ENCODE measurements at regions not wholly inside any gene's neighbourhood (a gene's known extent, or its start where the extent isn't known, plus 50 kb on each side); places are given as distances from the start of the nearest gene placed in this dataset.

- Histone ChIP-seq H3K36me3 (ENCODE audit: control insufficient read depth in 5 of 5, insufficient read depth in 5 of 5, low read length in 5 of 5) (no peaks in the 10 kb centered on the region), H3K9ac (ENCODE audit: low read length in 5 of 5) (no peak overlapping the region), H3K4me1 (ENCODE audit: control insufficient read depth in 5 of 5, insufficient read depth in 5 of 5, low read length in 5 of 5) (peaks cover 0 to 23% (median 7%) of the 10 kb centered on the region in 5 donors), H3K4me3 (ENCODE audit: low read depth in 1 of 5, low read length in 5 of 5) (no peak overlapping the region), H3K27me3 (ENCODE audit: control insufficient read depth in 5 of 5, insufficient read depth in 4 of 5, low read length in 5 of 5) (peaks cover 0 to 7% (median 3%) of the 10 kb centered on the region in 5 donors), H3K9me3 (ENCODE audit: control insufficient read depth in 5 of 5, low read length in 5 of 5) (no peaks in the 10 kb centered on the region), H3K27ac (ENCODE audit: low read depth, low read length) (no peak overlapping the region)
Observed at GRCh38 chr12:3336606-3337311, 154.2 kb upstream of the PRMT8 start.

DNA sequence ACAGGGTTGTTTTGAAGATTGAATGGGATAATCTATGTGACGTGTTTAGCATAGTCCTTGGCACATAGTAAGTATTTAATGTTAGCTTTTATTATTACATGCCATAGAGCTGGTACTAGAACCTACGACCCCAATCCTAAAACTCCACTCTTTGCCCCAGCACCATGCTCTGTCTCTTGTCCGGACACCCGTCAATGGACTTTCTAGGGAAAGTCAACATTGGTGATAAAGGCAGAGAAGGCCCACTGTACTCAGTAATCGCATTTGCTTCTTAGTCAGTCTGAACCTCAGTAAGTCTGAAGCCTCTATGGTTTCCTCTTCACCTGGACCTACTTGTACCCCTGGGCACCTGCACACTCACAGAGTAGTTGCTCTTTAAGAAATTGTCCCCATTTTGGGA lies 153.1 kb upstream of the PRMT8 start:
- Histone ChIP-seq H3K9ac (ENCODE audit: low read length in 5 of 5) (no peak overlapping the region), H3K4me1 (ENCODE audit: control insufficient read depth in 5 of 5, insufficient read depth in 5 of 5, low read length in 5 of 5) (peaks cover 0 to 30% (median 7%) of the 10 kb centered on the region in 5 donors), H3K27me3 (ENCODE audit: control insufficient read depth in 5 of 5, insufficient read depth in 4 of 5, low read length in 5 of 5) (peaks cover 0 to 10% (median 9%) of the 10 kb centered on the region in 5 donors), H3K27ac (ENCODE audit: low read depth, low read length) (no peak overlapping the region), H3K4me3 (ENCODE audit: low read depth in 1 of 5, low read length in 5 of 5) (no peak overlapping the region), H3K9me3 (ENCODE audit: control insufficient read depth in 5 of 5, low read length in 5 of 5) (no peaks in the 10 kb centered on the region), H3K36me3 (ENCODE audit: control insufficient read depth in 5 of 5, insufficient read depth in 5 of 5, low read length in 5 of 5) (no peaks in the 10 kb centered on the region)

DNA sequence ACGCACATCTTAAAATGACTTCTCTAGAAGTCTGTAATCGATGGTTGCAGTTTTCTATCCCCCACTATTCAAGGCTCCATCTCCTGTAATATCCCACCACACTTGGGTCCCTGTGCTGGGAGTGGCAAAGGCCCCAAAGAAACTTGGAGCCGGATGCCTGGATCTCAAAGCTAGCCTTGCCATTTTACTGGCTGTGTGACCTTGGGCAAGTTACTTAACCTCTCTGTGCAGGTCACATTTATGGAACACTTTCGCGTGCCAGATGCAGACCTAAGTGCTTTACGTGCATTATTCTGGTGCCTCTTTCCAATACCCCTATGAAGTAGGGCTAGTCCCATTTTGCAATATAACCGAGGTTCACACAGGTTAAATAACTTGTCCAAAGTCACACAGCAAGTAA lies 151.8 kb upstream of the PRMT8 start:
- Histone ChIP-seq H3K9ac (ENCODE audit: low read length in 5 of 5) (no peak overlapping the region), H3K27ac (ENCODE audit: low read depth, low read length) (no peak overlapping the region), H3K36me3 (ENCODE audit: control insufficient read depth in 5 of 5, insufficient read depth in 5 of 5, low read length in 5 of 5) (no peaks in the 10 kb centered on the region), H3K4me1 (ENCODE audit: control insufficient read depth in 5 of 5, insufficient read depth in 5 of 5, low read length in 5 of 5) (peaks cover 0 to 30% (median 7%) of the 10 kb centered on the region in 5 donors), H3K27me3 (ENCODE audit: control insufficient read depth in 5 of 5, insufficient read depth in 4 of 5, low read length in 5 of 5) (peaks cover 0 to 10% (median 8%) of the 10 kb centered on the region in 5 donors), H3K9me3 (ENCODE audit: control insufficient read depth in 5 of 5, low read length in 5 of 5) (no peaks in the 10 kb centered on the region), H3K4me3 (ENCODE audit: low read depth in 1 of 5, low read length in 5 of 5) (no peak overlapping the region)

GRCh38 chr12:3341594-3341993 lies 149.4 kb upstream of the PRMT8 start:
- peaks cover 0 to 10% (median 8%) of the 10 kb centered on the region in 5 donors for H3K27me3 ChIP-seq (ENCODE audit: control insufficient read depth in 5 of 5, insufficient read depth in 4 of 5, low read length in 5 of 5)
- H3K4me3 ChIP-seq (ENCODE audit: low read depth in 1 of 5, low read length in 5 of 5) = no peak overlapping the region
- no peak overlapping the region for H3K27ac ChIP-seq (ENCODE audit: low read depth, low read length)
- no peaks in the 10 kb centered on the region for H3K9me3 ChIP-seq (ENCODE audit: control insufficient read depth in 5 of 5, low read length in 5 of 5)
- no peak overlapping the region for H3K9ac ChIP-seq (ENCODE audit: low read length in 5 of 5)
- H3K36me3 ChIP-seq (ENCODE audit: control insufficient read depth in 5 of 5, insufficient read depth in 5 of 5, low read length in 5 of 5) = no peaks in the 10 kb centered on the region
- H3K4me1 ChIP-seq (ENCODE audit: control insufficient read depth in 5 of 5, insufficient read depth in 5 of 5, low read length in 5 of 5) = peaks cover 0 to 21% (median 5%) of the 10 kb centered on the region in 5 donors

DNA sequence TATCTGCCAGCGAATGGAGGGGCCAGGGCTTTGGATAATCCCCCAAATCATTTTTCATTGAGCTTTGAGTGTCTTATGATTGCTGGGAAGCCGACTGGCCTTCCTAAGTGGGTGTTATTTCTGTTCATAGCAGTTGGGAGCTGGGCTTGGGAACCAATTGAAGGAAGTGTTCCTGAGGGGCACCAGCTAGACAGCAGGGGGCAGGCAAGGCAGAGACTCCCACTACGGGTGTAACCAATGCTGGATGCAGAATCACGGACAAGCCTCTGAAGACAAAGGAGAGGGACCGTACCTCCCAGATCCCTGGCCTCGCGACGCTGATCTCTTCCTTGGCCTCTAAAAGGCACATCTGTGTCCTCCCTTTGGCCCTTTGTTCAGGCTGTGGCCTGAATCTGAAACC lies 149.0 kb upstream of the PRMT8 start:
- peaks cover 0 to 16% (median 5%) of the 10 kb centered on the region in 5 donors for H3K4me1 ChIP-seq (ENCODE audit: control insufficient read depth in 5 of 5, insufficient read depth in 5 of 5, low read length in 5 of 5)
- no peak overlapping the region for H3K9ac ChIP-seq (ENCODE audit: low read length in 5 of 5)
- H3K27me3 ChIP-seq (ENCODE audit: control insufficient read depth in 5 of 5, insufficient read depth in 4 of 5, low read length in 5 of 5) = peaks cover 0 to 10% (median 8%) of the 10 kb centered on the region in 5 donors
- no peaks in the 10 kb centered on the region for H3K36me3 ChIP-seq (ENCODE audit: control insufficient read depth in 5 of 5, insufficient read depth in 5 of 5, low read length in 5 of 5)
- H3K4me3 ChIP-seq (ENCODE audit: low read depth in 1 of 5, low read length in 5 of 5) = no peak overlapping the region
- H3K9me3 ChIP-seq (ENCODE audit: control insufficient read depth in 5 of 5, low read length in 5 of 5) = no peaks in the 10 kb centered on the region
- no peak overlapping the region for H3K27ac ChIP-seq (ENCODE audit: low read depth, low read length)

- H3K36me3 ChIP-seq (ENCODE audit: control insufficient read depth in 5 of 5, insufficient read depth in 5 of 5, low read length in 5 of 5) = no peaks in the 10 kb centered on the region
- no peak overlapping the region for H3K9ac ChIP-seq (ENCODE audit: low read length in 5 of 5)
- H3K4me3 ChIP-seq (ENCODE audit: low read depth in 1 of 5, low read length in 5 of 5) = no peak overlapping the region
- no peak overlapping the region for H3K27ac ChIP-seq (ENCODE audit: low read depth, low read length)
- no peaks in the 10 kb centered on the region for H3K4me1 ChIP-seq (ENCODE audit: control insufficient read depth in 5 of 5, insufficient read depth in 5 of 5, low read length in 5 of 5)
- peaks cover 0 to 5% (median 0%) of the 10 kb centered on the region in 5 donors for H3K27me3 ChIP-seq (ENCODE audit: control insufficient read depth in 5 of 5, insufficient read depth in 4 of 5, low read length in 5 of 5)
- H3K9me3 ChIP-seq (ENCODE audit: control insufficient read depth in 5 of 5, low read length in 5 of 5) = no peaks in the 10 kb centered on the region
Observed at GRCh38 chr12:3348055-3348454, 142.9 kb upstream of the PRMT8 start.

DNA sequence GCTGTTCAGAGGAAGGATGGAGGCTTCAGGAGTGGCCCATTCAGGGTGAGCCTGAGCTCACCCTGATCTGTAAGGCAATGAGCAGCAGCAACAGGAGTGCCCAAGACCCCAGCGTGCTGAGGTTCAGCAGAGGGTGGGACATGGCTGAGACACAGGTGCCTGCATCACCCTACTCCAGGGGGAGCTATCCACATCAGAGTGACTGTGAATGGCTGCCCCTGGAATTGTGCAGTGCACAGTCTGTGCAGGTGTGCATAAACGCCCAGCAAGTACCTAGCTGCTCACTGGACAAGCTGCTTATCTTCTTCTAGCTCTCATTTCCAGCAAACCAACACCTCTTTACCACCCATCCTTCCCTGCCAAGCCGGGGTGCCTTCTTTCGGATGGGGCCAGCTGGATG lies 140.6 kb upstream of the PRMT8 start:
- no peak overlapping the region for H3K9ac ChIP-seq (ENCODE audit: low read length in 5 of 5)
- H3K4me3 ChIP-seq (ENCODE audit: low read depth in 1 of 5, low read length in 5 of 5) = no peak overlapping the region
- H3K4me1 ChIP-seq (ENCODE audit: control insufficient read depth in 5 of 5, insufficient read depth in 5 of 5, low read length in 5 of 5) = peaks cover 0 to 9% (median 0%) of the 10 kb centered on the region in 5 donors
- H3K27me3 ChIP-seq (ENCODE audit: control insufficient read depth in 5 of 5, insufficient read depth in 4 of 5, low read length in 5 of 5) = peaks cover 0 to 5% (median 4%) of the 10 kb centered on the region in 5 donors
- no peaks in the 10 kb centered on the region for H3K36me3 ChIP-seq (ENCODE audit: control insufficient read depth in 5 of 5, insufficient read depth in 5 of 5, low read length in 5 of 5)
- H3K9me3 ChIP-seq (ENCODE audit: control insufficient read depth in 5 of 5, low read length in 5 of 5) = no peaks in the 10 kb centered on the region
- H3K27ac ChIP-seq (ENCODE audit: low read depth, low read length) = no peak overlapping the region

GRCh38 chr12:3351731-3352130 lies 139.3 kb upstream of the PRMT8 start:
- Histone ChIP-seq H3K27me3 (ENCODE audit: control insufficient read depth in 5 of 5, insufficient read depth in 4 of 5, low read length in 5 of 5) (peaks cover 0 to 5% (median 4%) of the 10 kb centered on the region in 5 donors), H3K9ac (ENCODE audit: low read length in 5 of 5) (no peak overlapping the region), H3K9me3 (ENCODE audit: control insufficient read depth in 5 of 5, low read length in 5 of 5) (no peaks in the 10 kb centered on the region), H3K4me1 (ENCODE audit: control insufficient read depth in 5 of 5, insufficient read depth in 5 of 5, low read length in 5 of 5) (peaks cover 0 to 17% (median 0%) of the 10 kb centered on the region in 5 donors), H3K4me3 (ENCODE audit: low read depth in 1 of 5, low read length in 5 of 5) (no peak overlapping the region), H3K27ac (ENCODE audit: low read depth, low read length) (no peak overlapping the region), H3K36me3 (ENCODE audit: control insufficient read depth in 5 of 5, insufficient read depth in 5 of 5, low read length in 5 of 5) (no peaks in the 10 kb centered on the region)

DNA sequence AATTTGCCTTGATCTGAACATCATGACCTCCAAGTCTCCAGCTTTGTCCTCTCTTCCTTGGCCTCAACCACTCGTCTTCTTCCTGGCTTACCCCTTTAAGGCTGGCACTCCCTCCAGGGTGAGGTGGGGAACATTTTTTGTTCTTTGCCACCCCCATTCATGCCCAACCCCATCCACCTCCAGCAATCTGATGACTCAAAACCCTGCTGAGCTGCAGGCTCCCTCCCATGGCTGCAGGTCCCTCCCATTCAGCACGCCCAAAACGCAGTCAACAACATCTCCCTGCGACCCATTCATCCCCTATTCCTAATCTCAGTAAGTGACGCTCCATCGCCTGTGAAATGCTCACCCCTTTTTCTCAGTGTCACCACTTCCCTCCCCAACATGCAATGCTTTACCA lies 138.8 kb upstream of the PRMT8 start:
- Histone ChIP-seq H3K27me3 (ENCODE audit: control insufficient read depth in 5 of 5, insufficient read depth in 4 of 5, low read length in 5 of 5) (peaks cover 0 to 5% (median 4%) of the 10 kb centered on the region in 5 donors), H3K4me3 (ENCODE audit: low read depth in 1 of 5, low read length in 5 of 5) (no peak overlapping the region)

DNA sequence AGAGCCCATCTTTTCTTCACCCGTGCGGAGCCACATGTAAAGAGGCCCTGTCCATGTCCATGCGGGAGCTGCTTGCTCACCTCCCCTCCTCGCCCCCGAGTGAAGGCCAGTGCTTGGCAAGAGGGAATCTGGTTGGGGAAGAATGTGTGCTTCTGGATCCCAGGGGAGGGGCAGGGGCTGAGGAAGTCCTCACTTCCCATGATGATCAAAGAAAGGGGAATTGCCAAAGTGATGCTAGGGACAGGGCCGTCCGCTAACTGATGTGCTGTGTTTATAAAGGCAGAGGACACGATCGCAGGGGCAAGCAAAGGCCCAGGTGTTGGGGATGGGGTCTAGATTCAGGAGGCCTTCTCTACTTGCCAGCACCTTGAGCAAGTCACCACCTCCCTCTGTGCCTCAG lies 137.4 kb upstream of the PRMT8 start:
- Histone ChIP-seq H3K4me1 (ENCODE audit: control insufficient read depth in 5 of 5, insufficient read depth in 5 of 5, low read length in 5 of 5) (peaks cover 0 to 17% (median 0%) of the 10 kb centered on the region in 5 donors), H3K27ac (ENCODE audit: low read depth, low read length) (no peak overlapping the region), H3K9me3 (ENCODE audit: control insufficient read depth in 5 of 5, low read length in 5 of 5) (no peaks in the 10 kb centered on the region), H3K9ac (ENCODE audit: low read length in 5 of 5) (no peak overlapping the region), H3K4me3 (ENCODE audit: low read depth in 1 of 5, low read length in 5 of 5) (no peak overlapping the region), H3K36me3 (ENCODE audit: control insufficient read depth in 5 of 5, insufficient read depth in 5 of 5, low read length in 5 of 5) (no peaks in the 10 kb centered on the region), H3K27me3 (ENCODE audit: control insufficient read depth in 5 of 5, insufficient read depth in 4 of 5, low read length in 5 of 5) (peaks cover 0 to 5% (median 4%) of the 10 kb centered on the region in 5 donors)

More for the DNA sequence above, 138.8 kb upstream of the PRMT8 start:
- Histone ChIP-seq H3K9ac (ENCODE audit: low read length in 5 of 5) (no peak overlapping the region), H3K4me1 (ENCODE audit: control insufficient read depth in 5 of 5, insufficient read depth in 5 of 5, low read length in 5 of 5) (peaks cover 0 to 17% (median 0%) of the 10 kb centered on the region in 5 donors), H3K9me3 (ENCODE audit: control insufficient read depth in 5 of 5, low read length in 5 of 5) (no peaks in the 10 kb centered on the region), H3K36me3 (ENCODE audit: control insufficient read depth in 5 of 5, insufficient read depth in 5 of 5, low read length in 5 of 5) (no peaks in the 10 kb centered on the region), H3K27ac (ENCODE audit: low read depth, low read length) (no peak overlapping the region)

All from subcutaneous abdominal adipose tissue (tissue), 5 donors.